ENCODE measurements at regions not wholly inside any gene's neighbourhood (a gene's known extent, or its start where the extent isn't known, plus 50 kb on each side); places are given as distances from the start of the nearest gene placed in this dataset.

GRCh38 chr3:194054016-194054415 lies 81.9 kb upstream of the HES1 start:
- no peak for TF ChIP-seq ZNF10 (tag by site-specific recombination; IDR thresholded peaks at IDR 0.05)
- TF ChIP-seq YY1 (tag by site-specific recombination; IDR thresholded peaks at IDR 0.05): no peak
- no peak for TF ChIP-seq CTCF (tag by site-specific recombination; IDR thresholded peaks at IDR 0.05)
- TF ChIP-seq ZEB2 (tag by site-specific recombination; IDR thresholded peaks at IDR 0.05): no peak
- TF ChIP-seq ZFP37 (tag by site-specific recombination; IDR thresholded peaks at IDR 0.05): no peak

All from HEK293 (cell line).